SK-N-MC (cell line): ENCODE measurements at regions not wholly inside any gene's neighbourhood (a gene's known extent, or its start where the extent isn't known, plus 50 kb on each side); places are given as distances from the start of the nearest gene placed in this dataset.

ENCODE experiments used
- EZH2 ChIP-seq: fragments of 200-600 bp; sonication (generic); IDR thresholded peaks from one replicate; pipeline ENCODE4 v1.6.1; 2017; ENCODE audit warnings: antibody characterized with exemption
- FOXP2 ChIP-seq: optimal IDR thresholded peaks from 2 replicates; pipeline ENCODE3; 2011; ENCODE audit warnings: mild to moderate bottlenecking, moderate library complexity; ENCODE audit not compliant: insufficient read depth; ENCODE audit errors: extremely low read length, control extremely low read depth

- TF ChIP-seq FOXP2: no peak
- no peak for TF ChIP-seq EZH2
These were observed 839.9 kb downstream of the KCNT2 start for GRCh38 chr1:195768377-195768776.
